ENCODE measurements at regions not wholly inside any gene's neighbourhood (a gene's known extent, or its start where the extent isn't known, plus 50 kb on each side); places are given as distances from the start of the nearest gene placed in this dataset.

- Histone ChIP-seq H3K27me3 (ENCODE audit: control insufficient read depth, insufficient read depth, low read length) (no peaks in the 10 kb centered on the region), H3K36me3 (ENCODE audit: control insufficient read depth, insufficient read depth, low read length) (no peaks in the 10 kb centered on the region), H3K4me3 (ENCODE audit: low read depth, low read length) (no peak overlapping the region)
- no peak for DNase-seq (ENCODE audit: low read depth)
- TF ChIP-seq, protein P1, sequence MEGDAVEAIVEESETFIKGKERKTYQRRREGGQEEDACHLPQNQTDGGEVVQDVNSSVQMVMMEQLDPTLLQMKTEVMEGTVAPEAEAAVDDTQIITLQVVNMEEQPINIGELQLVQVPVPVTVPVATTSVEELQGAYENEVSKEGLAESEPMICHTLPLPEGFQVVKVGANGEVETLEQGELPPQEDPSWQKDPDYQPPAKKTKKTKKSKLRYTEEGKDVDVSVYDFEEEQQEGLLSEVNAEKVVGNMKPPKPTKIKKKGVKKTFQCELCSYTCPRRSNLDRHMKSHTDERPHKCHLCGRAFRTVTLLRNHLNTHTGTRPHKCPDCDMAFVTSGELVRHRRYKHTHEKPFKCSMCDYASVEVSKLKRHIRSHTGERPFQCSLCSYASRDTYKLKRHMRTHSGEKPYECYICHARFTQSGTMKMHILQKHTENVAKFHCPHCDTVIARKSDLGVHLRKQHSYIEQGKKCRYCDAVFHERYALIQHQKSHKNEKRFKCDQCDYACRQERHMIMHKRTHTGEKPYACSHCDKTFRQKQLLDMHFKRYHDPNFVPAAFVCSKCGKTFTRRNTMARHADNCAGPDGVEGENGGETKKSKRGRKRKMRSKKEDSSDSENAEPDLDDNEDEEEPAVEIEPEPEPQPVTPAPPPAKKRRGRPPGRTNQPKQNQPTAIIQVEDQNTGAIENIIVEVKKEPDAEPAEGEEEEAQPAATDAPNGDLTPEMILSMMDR (IDR thresholded peaks at IDR 0.05; ENCODE audit: insufficient read depth, low read length, poor library complexity, severe bottlenecking), result no peak
Measured at GRCh38 chr16:79326549-79326948, 274.0 kb downstream of the MAF start.

DNA sequence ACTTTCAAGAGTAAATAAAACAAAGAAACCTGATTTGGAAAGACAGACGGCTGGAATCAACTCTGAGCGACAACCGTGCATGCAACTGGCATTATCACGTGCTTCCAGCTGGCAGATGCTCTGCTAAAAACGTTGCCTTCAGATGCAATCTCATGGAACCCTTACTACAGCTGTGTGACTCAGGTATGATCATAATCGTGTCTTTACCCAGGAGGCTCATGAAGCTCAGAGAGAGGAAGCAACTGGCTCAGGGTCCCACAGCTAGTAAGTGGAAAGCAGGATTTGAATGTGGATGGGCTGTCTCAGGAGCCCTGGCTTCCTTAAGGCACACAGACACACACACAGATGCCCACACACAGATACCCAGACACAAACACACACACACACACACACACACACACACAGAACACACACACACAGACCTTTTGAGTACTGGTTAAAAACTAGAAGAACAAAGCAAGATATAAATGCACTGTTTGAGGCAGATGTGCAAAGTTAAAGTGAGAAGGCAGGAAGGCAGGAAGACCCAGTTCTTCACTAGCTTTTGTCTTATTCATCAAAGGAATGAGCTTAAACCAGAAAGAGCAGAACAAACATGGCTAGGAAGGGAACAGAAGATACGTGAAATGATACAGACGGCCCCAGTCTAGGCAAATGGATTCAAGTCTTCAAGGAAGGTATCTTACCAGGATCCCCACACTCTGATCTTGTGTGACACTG lies 275.2 kb downstream of the MAF start:
- Histone ChIP-seq H3K27me3 (ENCODE audit: control insufficient read depth, insufficient read depth, low read length) (no peaks in the 10 kb centered on the region), H3K4me3 (ENCODE audit: low read depth, low read length) (no peak overlapping the region), H3K36me3 (ENCODE audit: control insufficient read depth, insufficient read depth, low read length) (no peaks in the 10 kb centered on the region)
- TF ChIP-seq, protein P1 (IDR thresholded peaks at IDR 0.05; ENCODE audit: insufficient read depth, low read length, poor library complexity, severe bottlenecking), result no peak
- DNase-seq (ENCODE audit: low read depth), result no peak

DNA sequence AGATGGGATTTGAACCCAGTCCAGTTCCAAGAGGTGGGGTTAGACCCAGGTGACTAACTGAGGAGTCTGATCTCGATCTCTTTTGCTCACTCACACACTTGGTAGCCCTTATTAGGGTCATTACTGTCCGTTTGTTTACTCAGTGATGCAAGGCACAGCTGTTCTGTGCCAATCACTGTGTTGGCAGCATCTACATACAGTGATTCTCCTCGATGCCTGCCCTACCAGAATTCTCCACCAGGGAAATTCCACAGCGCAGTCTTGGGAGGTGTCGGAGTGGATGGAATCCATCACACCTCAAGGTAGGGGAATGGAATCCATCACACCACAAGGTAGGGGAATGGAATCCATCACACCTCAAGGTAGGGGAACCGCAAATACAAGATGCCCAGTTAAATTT lies 279.6 kb downstream of the MAF start:
- DNase-seq (ENCODE audit: low read depth), result no peak
- H3K36me3 ChIP-seq (ENCODE audit: control insufficient read depth, insufficient read depth, low read length), result no peaks in the 10 kb centered on the region
- no peaks in the 10 kb centered on the region for H3K27me3 ChIP-seq (ENCODE audit: control insufficient read depth, insufficient read depth, low read length)
- TF ChIP-seq, protein P1 (IDR thresholded peaks at IDR 0.05; ENCODE audit: insufficient read depth, low read length, poor library complexity, severe bottlenecking), result no peak
- no peak overlapping the region for H3K4me3 ChIP-seq (ENCODE audit: low read depth, low read length)

- Histone ChIP-seq H3K4me3 (ENCODE audit: low read depth, low read length) (no peak overlapping the region), H3K27me3 (ENCODE audit: control insufficient read depth, insufficient read depth, low read length) (no peaks in the 10 kb centered on the region), H3K36me3 (ENCODE audit: control insufficient read depth, insufficient read depth, low read length) (no peaks in the 10 kb centered on the region)
- TF ChIP-seq, protein P1 (IDR thresholded peaks at IDR 0.05; ENCODE audit: insufficient read depth, low read length, poor library complexity, severe bottlenecking), result no peak
- DNase-seq (ENCODE audit: low read depth), result no peak
Measured at GRCh38 chr16:79318143-79318899, 282.2 kb downstream of the MAF start.

- H3K27me3 ChIP-seq (ENCODE audit: control insufficient read depth, insufficient read depth, low read length), result no peaks in the 10 kb centered on the region
- TF ChIP-seq, protein P1 (IDR thresholded peaks at IDR 0.05; ENCODE audit: insufficient read depth, low read length, poor library complexity, severe bottlenecking), result no peak
- H3K4me3 ChIP-seq (ENCODE audit: low read depth, low read length), result no peak overlapping the region
- H3K36me3 ChIP-seq (ENCODE audit: control insufficient read depth, insufficient read depth, low read length), result no peaks in the 10 kb centered on the region
- DNase-seq (ENCODE audit: low read depth), result no peak
Measured at GRCh38 chr16:79317521-79317920, 283.0 kb downstream of the MAF start.
